IMR-90 (cell line): ENCODE measurements at regions not wholly inside any gene's neighbourhood (a gene's known extent, or its start where the extent isn't known, plus 50 kb on each side); places are given as distances from the start of the nearest gene placed in this dataset.

Source experiments
- ATAC-seq: fragments of 200-7000 bp; cut with Tn5 transposase; 2 replicates; pipeline ENCODE4 v1.9.1; 2020; ENCODE audit warnings: low read depth, mild to moderate bottlenecking, moderate library complexity
- BruUV-seq: library from RNA; stranded (reverse); fragments of 400-500 nt; replicated peaks from 2 replicates; lab custom pipeline; 2021; lab: Mats Ljungman, UMichigan
- CTCF ChIA-PET: fragments of 300-600 bp; formaldehyde crosslinking; extraction: SDS; loops from one replicate; lab custom pipeline; 2021; ENCODE audit warnings: antibody characterized with exemption; lab: Yijun Ruan, JAX
- POLR2A ChIA-PET: fragments of 300-600 bp; sonication (Branson Sonifier 250); formaldehyde crosslinking; loops from one replicate; lab custom pipeline; 2022; ENCODE audit warnings: antibody characterized with exemption; ENCODE audit not compliant: unreplicated experiment; lab: Charles Lee
- DNase-seq: peaks from one replicate; pipeline ENCODE4 v3.0.0; 2013
- H2AFZ ChIP-seq: replicated peaks from 2 replicates; pipeline ENCODE3; 2013; ENCODE audit warnings: low read length, mild to moderate bottlenecking; ENCODE audit not compliant: poor library complexity
- H2AK5ac ChIP-seq: 2 replicates; pipeline ENCODE4 v1.6.1; 2013; ENCODE audit warnings: low read depth, low read length, inconsistent platforms
- H2AK9ac ChIP-seq: replicated peaks from 2 replicates; pipeline ENCODE3; 2013; ENCODE audit warnings: mild to moderate bottlenecking, low read depth, low read length, moderate library complexity; ENCODE audit not compliant: poor library complexity
- H2BK120ac ChIP-seq: 2 replicates; pipeline ENCODE4 v1.6.1; 2013; ENCODE audit warnings: low read depth, low read length, inconsistent platforms
- H2BK15ac ChIP-seq: 3 replicates; pipeline ENCODE4 v1.6.1; 2013; ENCODE audit warnings: low read depth, low read length, inconsistent platforms
- H2BK20ac ChIP-seq: 2 replicates; pipeline ENCODE4 v1.6.1; 2013; ENCODE audit warnings: low read depth, mild to moderate bottlenecking, inconsistent platforms, low read length, moderate library complexity
- H2BK5ac ChIP-seq: 2 replicates; pipeline ENCODE4 v1.6.1; 2013; ENCODE audit warnings: mild to moderate bottlenecking, low read depth, low read length, inconsistent platforms; ENCODE audit not compliant: poor library complexity, severe bottlenecking
- H3K14ac ChIP-seq: replicated peaks from 2 replicates; pipeline ENCODE4 v1.6.1; 2013; ENCODE audit warnings: low read depth, low read length, inconsistent platforms
- H3K18ac ChIP-seq: 2 replicates; pipeline ENCODE4 v1.6.1; 2013; ENCODE audit warnings: low read depth, low read length, control low read depth
- H3K23ac ChIP-seq: 2 replicates; pipeline ENCODE4 v1.6.1; 2013; ENCODE audit warnings: low read depth, low read length, inconsistent platforms
- H3K27ac ChIP-seq: 2 replicates; pipeline ENCODE4 v1.5.1; 2013; ENCODE audit warnings: mild to moderate bottlenecking, control low read depth, low read length; ENCODE audit not compliant: insufficient read depth
- H3K27me3 ChIP-seq: 2 replicates; pipeline ENCODE4 v1.6.1; 2013; ENCODE audit warnings: low read length; ENCODE audit not compliant: control insufficient read depth, insufficient read depth
- H3K36me3 ChIP-seq: 2 replicates; pipeline ENCODE4 v1.6.1; 2013; ENCODE audit warnings: low read length, mixed read lengths; ENCODE audit not compliant: control insufficient read depth, insufficient read depth
- H3K4ac ChIP-seq: 2 replicates; pipeline ENCODE4 v1.6.1; 2013; ENCODE audit warnings: low read depth, low read length, inconsistent platforms
- H3K4me1 ChIP-seq: 2 replicates; pipeline ENCODE4 v1.6.1; 2013; ENCODE audit warnings: low read length, mixed read lengths; ENCODE audit not compliant: control insufficient read depth, insufficient read depth
- H3K4me2 ChIP-seq: 2 replicates; pipeline ENCODE4 v1.6.1; 2013; ENCODE audit warnings: low read depth, mild to moderate bottlenecking, control low read depth, low read length, moderate library complexity
- H3K4me3 ChIP-seq: 2 replicates; pipeline ENCODE4 v1.5.1; 2013; ENCODE audit warnings: low read depth, mild to moderate bottlenecking, control low read depth, low read length, moderate library complexity; ENCODE audit not compliant: insufficient read depth
- H3K56ac ChIP-seq: 2 replicates; pipeline ENCODE4 v1.6.1; 2013; ENCODE audit warnings: low read length, inconsistent platforms; ENCODE audit not compliant: insufficient read depth; ENCODE audit errors: extremely low read depth
- H3K79me1 ChIP-seq, 2 experiments: 2 replicates each; pipeline ENCODE4 v1.6.1; 2013; ENCODE audit warnings: low read length in 2 of 2, inconsistent platforms in 1 of 2, low read depth in 1 of 2
- H3K9ac ChIP-seq: 2 replicates; pipeline ENCODE4 v1.6.1; 2013; ENCODE audit warnings: low read depth, low read length, control low read depth
- H3K9me1 ChIP-seq: 2 replicates; pipeline ENCODE4 v1.6.1; 2013; ENCODE audit warnings: low read length, inconsistent platforms; ENCODE audit not compliant: insufficient read depth
- H3K9me3 ChIP-seq: 2 replicates; pipeline ENCODE4 v1.6.1; 2013; ENCODE audit warnings: low read length; ENCODE audit not compliant: control insufficient read depth, insufficient read depth
- H4K20me1 ChIP-seq: 2 replicates; pipeline ENCODE4 v1.6.1; 2013; ENCODE audit warnings: low read length, inconsistent platforms; ENCODE audit not compliant: insufficient read depth
- H4K5ac ChIP-seq: 2 replicates; pipeline ENCODE4 v1.6.1; 2013; ENCODE audit warnings: mild to moderate bottlenecking, low read depth, low read length, control low read depth
- H4K8ac ChIP-seq, 2 experiments: 2 replicates each; pipeline ENCODE4 v1.6.1; 2013; ENCODE audit warnings: low read depth in 2 of 2, low read length in 2 of 2, control low read depth in 1 of 2, inconsistent platforms in 1 of 2
- H4K91ac ChIP-seq: 2 replicates; pipeline ENCODE4 v1.6.1; 2013; ENCODE audit warnings: low read depth, low read length, inconsistent platforms; ENCODE audit not compliant: insufficient read depth
- CHD1 ChIP-seq: IDR thresholded peaks from 2 replicates; pipeline ENCODE4 v1.6.1; 2012; ENCODE audit warnings: low read depth, low read length, improper control_type of control experiment
- FOS ChIP-seq: fragments of 150-350 bp; IDR thresholded peaks from 2 replicates; pipeline ENCODE4 v1.6.1; 2016; ENCODE audit warnings: low read depth, low read length
- MAFK ChIP-seq: IDR thresholded peaks from 2 replicates; pipeline ENCODE4 v1.6.1; 2012; ENCODE audit warnings: low read depth, low read length, improper control_type of control experiment
- MAZ ChIP-seq: IDR thresholded peaks from 2 replicates; pipeline ENCODE4 v1.6.1; 2012; ENCODE audit warnings: low read depth, mild to moderate bottlenecking, low read length, improper control_type of control experiment, moderate library complexity, borderline replicate concordance
- MXI1 ChIP-seq: IDR thresholded peaks from 2 replicates; pipeline ENCODE4 v1.6.1; 2012; ENCODE audit warnings: low read depth, mild to moderate bottlenecking, low read length, moderate library complexity, borderline replicate concordance
- NFE2L2 ChIP-seq: fragments of 150-350 bp; IDR thresholded peaks from 2 replicates; pipeline ENCODE4 v1.6.1; 2016; ENCODE audit warnings: low read depth, mild to moderate bottlenecking, low read length
- POLR2A ChIP-seq: IDR thresholded peaks from 2 replicates; pipeline ENCODE4 v1.6.1; 2012; ENCODE audit warnings: mild to moderate bottlenecking, low read depth, low read length
- RCOR1 ChIP-seq: IDR thresholded peaks from 2 replicates; pipeline ENCODE4 v1.6.1; 2012; ENCODE audit warnings: mild to moderate bottlenecking, low read length, improper control_type of control experiment; ENCODE audit not compliant: insufficient replicate concordance
- RFX5 ChIP-seq: IDR thresholded peaks from 2 replicates; pipeline ENCODE4 v1.8.0; 2012; ENCODE audit warnings: low read depth, mild to moderate bottlenecking, low read length, moderate library complexity
- SMC3 ChIP-seq: fragments of 150-350 bp; IDR thresholded peaks from 2 replicates; pipeline ENCODE4 v1.6.1; 2016; ENCODE audit warnings: low read depth, mild to moderate bottlenecking, antibody characterized with exemption, low read length, moderate library complexity
- WGBS, 2 experiments: methylation state at CpG; one replicate each; pipeline versions ENCODE4 v1.1.5 to v1.1.7; 2013; ENCODE audit warnings: missing lambda C conversion rate in 2 of 2; ENCODE audit not compliant: insufficient read length in 1 of 2; ENCODE audit errors: extremely low coverage in 2 of 2; 5-methylcytosine and 5-hydroxymethylcytosine counted together
- dilution Hi-C: fragments of 300-500 bp; cut with HindIII; formaldehyde crosslinking; loops from one replicate; pipeline ENCODE4 v1.14.3; 2018; ENCODE audit warnings: low sequenced_read_pairs; ENCODE audit not compliant: unreplicated experiment
- in situ Hi-C: fragments of 300-500 bp; cut with MboI; formaldehyde crosslinking; loops from 3 replicates; pipeline ENCODE4 v1.14.3; 2019; ENCODE audit warnings: low sequenced_read_pairs, inconsistent platforms, mixed read lengths
- intact Hi-C: fragments of 100-400 bp; cut with micrococcal nuclease; formaldehyde crosslinking; loops from 2 replicates; pipeline ENCODE4 v1.10.0; 2022
- TF ChIP-seq, protein P1 (sequence below): fragments of 150-350 bp; IDR thresholded peaks from 2 replicates; pipeline ENCODE4 v1.6.1; 2017; ENCODE audit warnings: mild to moderate bottlenecking, antibody characterized with exemption, low read length, low read depth
- TF ChIP-seq, protein P2 (sequence below): fragments of 150-350 bp; IDR thresholded peaks from 2 replicates; pipeline ENCODE4 v1.6.1; 2016; ENCODE audit warnings: low read depth, mild to moderate bottlenecking, low read length, moderate library complexity, borderline replicate concordance
- TF ChIP-seq, protein P3 (sequence below): conservative IDR thresholded peaks from 2 replicates; pipeline ENCODE4 v1.5.1; 2012; ENCODE audit warnings: mild to moderate bottlenecking, low read depth, low read length, improper control_type of control experiment

DNA sequence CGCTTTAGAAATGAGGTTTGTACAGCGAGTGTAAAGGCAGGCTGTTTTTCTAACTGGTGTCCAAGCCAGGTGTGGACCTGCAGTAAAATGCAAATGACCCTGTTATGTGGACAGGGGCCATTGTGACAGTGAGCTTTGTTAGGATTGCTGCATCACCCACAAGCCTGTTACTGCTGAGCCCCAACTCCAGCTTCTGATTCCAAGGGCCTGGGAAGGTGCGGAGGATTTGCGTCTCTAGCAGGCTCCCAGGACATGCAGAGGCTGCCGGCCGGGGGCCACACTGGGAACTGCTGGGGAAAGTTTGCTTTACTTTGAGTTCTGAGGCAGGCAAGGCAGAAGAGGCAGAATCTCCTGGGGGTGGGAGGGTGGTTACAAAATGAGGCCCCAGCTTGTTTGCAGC lies 164.1 kb downstream of the GLI2 start:
- no peak overlapping the region for H3K18ac ChIP-seq
- DNase-seq (no peak), ATAC-seq (no peak)
- H4K20me1 ChIP-seq, result peaks cover 40% of the 10 kb centered on the region
- H2BK5ac ChIP-seq, result no peak overlapping the region
- no peak overlapping the region for H3K4me3 ChIP-seq
- dilution Hi-C loops (no loop called here), in situ Hi-C loops (no loop called here), intact Hi-C loops (no loop called here)
- H3K4me1 ChIP-seq, result peaks cover 23% of the 10 kb centered on the region
- H2AK9ac ChIP-seq, result no peak overlapping the region
- BruUV-seq, result no TSS peak
- no peak overlapping the region for H4K8ac ChIP-seq
- H4K91ac ChIP-seq, result no peak overlapping the region
- peaks cover 35 to 91% of the 10 kb centered on the region in 2 experiments for H3K79me1 ChIP-seq
- no peak overlapping the region for H2AFZ ChIP-seq
- no peak overlapping the region for H2BK20ac ChIP-seq
- H3K36me3 ChIP-seq, result peaks cover 4% of the 10 kb centered on the region
- no peak overlapping the region for H4K5ac ChIP-seq
- no peak overlapping the region for H3K14ac ChIP-seq
- no peak overlapping the region for H3K23ac ChIP-seq
- ChIA-PET POLR2A (no interaction called here), CTCF (no interaction called here)
- H3K56ac ChIP-seq, result no peak overlapping the region
- no peak overlapping the region for H3K27ac ChIP-seq
- WGBS, 2 experiments, result 80% methylated on average over 2 of the region's 6 CpGs; no CpG with 5 or more reads in 1 of the 2 experiments
- H3K9me3 ChIP-seq, result no peaks in the 10 kb centered on the region
- no peaks in the 10 kb centered on the region for H3K27me3 ChIP-seq
- no peak overlapping the region for H2BK120ac ChIP-seq
- TF ChIP-seq MXI1, result no peak
- TF ChIP-seq, protein P1, sequence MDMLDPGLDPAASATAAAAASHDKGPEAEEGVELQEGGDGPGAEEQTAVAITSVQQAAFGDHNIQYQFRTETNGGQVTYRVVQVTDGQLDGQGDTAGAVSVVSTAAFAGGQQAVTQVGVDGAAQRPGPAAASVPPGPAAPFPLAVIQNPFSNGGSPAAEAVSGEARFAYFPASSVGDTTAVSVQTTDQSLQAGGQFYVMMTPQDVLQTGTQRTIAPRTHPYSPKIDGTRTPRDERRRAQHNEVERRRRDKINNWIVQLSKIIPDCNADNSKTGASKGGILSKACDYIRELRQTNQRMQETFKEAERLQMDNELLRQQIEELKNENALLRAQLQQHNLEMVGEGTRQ, result no peak
- no peak for TF ChIP-seq RFX5
- TF ChIP-seq, protein P2, sequence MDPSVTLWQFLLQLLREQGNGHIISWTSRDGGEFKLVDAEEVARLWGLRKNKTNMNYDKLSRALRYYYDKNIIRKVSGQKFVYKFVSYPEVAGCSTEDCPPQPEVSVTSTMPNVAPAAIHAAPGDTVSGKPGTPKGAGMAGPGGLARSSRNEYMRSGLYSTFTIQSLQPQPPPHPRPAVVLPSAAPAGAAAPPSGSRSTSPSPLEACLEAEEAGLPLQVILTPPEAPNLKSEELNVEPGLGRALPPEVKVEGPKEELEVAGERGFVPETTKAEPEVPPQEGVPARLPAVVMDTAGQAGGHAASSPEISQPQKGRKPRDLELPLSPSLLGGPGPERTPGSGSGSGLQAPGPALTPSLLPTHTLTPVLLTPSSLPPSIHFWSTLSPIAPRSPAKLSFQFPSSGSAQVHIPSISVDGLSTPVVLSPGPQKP, result no peak
- TF ChIP-seq POLR2A, result no peak
- no peak for TF ChIP-seq CHD1
- TF ChIP-seq MAFK, result no peak
- no peak for TF ChIP-seq SMC3
- TF ChIP-seq, protein P3, sequence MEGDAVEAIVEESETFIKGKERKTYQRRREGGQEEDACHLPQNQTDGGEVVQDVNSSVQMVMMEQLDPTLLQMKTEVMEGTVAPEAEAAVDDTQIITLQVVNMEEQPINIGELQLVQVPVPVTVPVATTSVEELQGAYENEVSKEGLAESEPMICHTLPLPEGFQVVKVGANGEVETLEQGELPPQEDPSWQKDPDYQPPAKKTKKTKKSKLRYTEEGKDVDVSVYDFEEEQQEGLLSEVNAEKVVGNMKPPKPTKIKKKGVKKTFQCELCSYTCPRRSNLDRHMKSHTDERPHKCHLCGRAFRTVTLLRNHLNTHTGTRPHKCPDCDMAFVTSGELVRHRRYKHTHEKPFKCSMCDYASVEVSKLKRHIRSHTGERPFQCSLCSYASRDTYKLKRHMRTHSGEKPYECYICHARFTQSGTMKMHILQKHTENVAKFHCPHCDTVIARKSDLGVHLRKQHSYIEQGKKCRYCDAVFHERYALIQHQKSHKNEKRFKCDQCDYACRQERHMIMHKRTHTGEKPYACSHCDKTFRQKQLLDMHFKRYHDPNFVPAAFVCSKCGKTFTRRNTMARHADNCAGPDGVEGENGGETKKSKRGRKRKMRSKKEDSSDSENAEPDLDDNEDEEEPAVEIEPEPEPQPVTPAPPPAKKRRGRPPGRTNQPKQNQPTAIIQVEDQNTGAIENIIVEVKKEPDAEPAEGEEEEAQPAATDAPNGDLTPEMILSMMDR, result no peak
- TF ChIP-seq RCOR1, result no peak
- no peak for TF ChIP-seq MAZ
- no peak for TF ChIP-seq FOS
- TF ChIP-seq NFE2L2, result no peak
- no peak overlapping the region for H3K4ac ChIP-seq
- no peak overlapping the region for H3K4me2 ChIP-seq
- no peak overlapping the region for H3K9ac ChIP-seq
- H2AK5ac ChIP-seq, result no peak overlapping the region
- peaks cover 38% of the 10 kb centered on the region; the same call in 1 of the 2 replicates for H3K9me1 ChIP-seq
- H2BK15ac ChIP-seq, result no peak overlapping the region
